Breast epithelium (tissue), 3 donors: ENCODE measurements at regions not wholly inside any gene's neighbourhood (a gene's known extent, or its start where the extent isn't known, plus 50 kb on each side); places are given as distances from the start of the nearest gene placed in this dataset.

ENCODE experiments used
- CTCF ChIP-seq, 3 donors: fragments of 450-650 bp; IDR thresholded peaks; one replicate each; pipeline ENCODE4 v1.5.1; 2016 to 2017; ENCODE audit warnings: antibody characterized with exemption in 3 of 3, mild to moderate bottlenecking in 3 of 3, moderate library complexity in 3 of 3
- POLR2A ChIP-seq: fragments of 450-650 bp; IDR thresholded peaks from one replicate; pipeline ENCODE4 v1.6.1; 2016; ENCODE audit warnings: antibody characterized with exemption, mild to moderate bottlenecking, moderate library complexity
- POLR2AphosphoS5 ChIP-seq, 3 donors: sonication (generic); formaldehyde crosslinking; IDR thresholded peaks; one replicate each; pipeline ENCODE4 v1.6.1; 2017; ENCODE audit warnings: antibody characterized with exemption in 3 of 3

GRCh38 chr9:25571491-25571890 lies 106.8 kb downstream of the TUSC1 start:
- TF ChIP-seq CTCF (IDR thresholded peaks at IDR 0.05), result no peak
- no peak for TF ChIP-seq POLR2AphosphoS5 (IDR thresholded peaks at IDR 0.05)
- TF ChIP-seq POLR2A, result no peak
